ENCODE measurements at regions not wholly inside any gene's neighbourhood (a gene's known extent, or its start where the extent isn't known, plus 50 kb on each side); places are given as distances from the start of the nearest gene placed in this dataset.

DNA sequence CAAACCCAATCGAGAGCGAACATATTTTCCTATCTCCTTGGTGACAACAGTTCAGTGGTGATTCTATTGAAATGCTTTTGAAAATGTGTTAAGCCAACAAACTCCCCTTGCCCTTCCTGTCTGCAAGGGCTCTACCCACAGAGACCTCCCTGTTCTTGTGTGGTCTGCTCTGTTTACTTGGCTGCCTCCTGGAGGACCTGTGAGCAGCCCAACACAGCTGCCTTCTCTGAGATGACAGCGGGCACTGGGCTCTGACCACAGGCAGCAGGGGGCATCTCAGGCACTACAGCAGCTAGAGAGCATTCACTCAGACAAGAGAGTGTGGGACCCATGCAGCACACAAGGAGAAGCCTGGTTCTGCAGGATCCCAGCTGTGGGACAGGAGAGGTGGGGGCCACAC lies 416.4 kb downstream of the TCERG1L start:
- DNase-seq, result no peak

DNA sequence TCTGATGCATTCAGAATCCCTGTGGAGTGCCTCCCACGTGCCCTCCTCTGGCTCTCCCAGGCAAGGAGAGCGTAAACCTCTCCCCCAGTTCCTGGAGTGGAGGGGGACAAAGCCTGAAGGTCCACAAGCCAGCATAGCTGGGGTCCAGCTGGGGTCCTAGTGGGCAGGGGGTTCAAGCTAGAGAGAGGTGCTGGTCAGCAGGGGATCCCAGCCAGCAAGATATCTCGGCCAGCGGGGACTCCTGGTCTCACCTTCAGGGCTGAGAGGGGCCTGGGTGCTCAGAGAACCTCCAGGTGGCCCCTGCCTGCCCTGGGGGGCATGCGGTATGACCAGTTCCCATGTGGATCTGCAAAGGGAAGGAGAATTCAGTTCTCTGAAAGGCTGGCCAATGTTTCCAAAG lies 413.7 kb downstream of the TCERG1L start:
- DNase-seq, result no peak

DNA sequence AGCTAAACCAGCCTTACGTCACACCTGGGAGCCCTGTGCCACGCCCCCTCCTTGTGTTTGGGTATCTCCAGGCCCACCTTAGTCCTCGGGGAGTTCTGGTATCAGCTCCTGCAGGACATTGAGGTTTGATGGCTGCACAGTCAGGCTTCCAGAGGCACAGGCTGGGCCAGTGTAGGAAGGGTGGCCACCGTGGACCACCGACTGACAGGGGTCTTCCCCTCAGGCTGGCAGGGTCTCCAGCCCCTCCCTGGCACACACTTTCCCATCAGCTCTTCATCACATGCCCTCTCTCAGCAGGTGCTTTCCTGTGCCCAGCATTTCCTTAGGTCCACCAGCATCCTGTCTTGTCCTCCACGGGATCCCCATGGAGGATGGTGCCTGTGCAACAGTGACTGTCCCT lies 413.1 kb downstream of the TCERG1L start:
- DNase-seq, result no peak

DNA sequence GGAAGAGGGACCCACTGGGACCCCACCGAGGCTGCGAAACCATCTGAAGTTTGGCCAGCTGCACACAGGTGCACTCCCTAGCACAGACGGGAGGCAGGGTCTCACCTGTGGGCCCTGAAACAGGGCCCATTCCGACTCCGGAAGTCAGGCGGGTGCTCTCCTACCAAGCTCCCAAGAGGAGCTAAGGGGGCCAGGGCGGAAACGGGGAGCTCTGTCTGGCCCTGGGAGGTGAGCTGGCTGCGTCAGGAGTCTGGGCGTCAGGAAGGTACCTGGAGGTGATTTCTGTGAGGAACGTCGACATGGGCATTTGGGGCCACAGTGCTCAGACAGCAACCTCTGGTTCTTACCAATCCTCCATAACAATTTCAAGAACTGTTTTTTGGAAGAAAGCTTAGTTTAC lies 411.7 kb downstream of the TCERG1L start:
- no peak for DNase-seq

DNA sequence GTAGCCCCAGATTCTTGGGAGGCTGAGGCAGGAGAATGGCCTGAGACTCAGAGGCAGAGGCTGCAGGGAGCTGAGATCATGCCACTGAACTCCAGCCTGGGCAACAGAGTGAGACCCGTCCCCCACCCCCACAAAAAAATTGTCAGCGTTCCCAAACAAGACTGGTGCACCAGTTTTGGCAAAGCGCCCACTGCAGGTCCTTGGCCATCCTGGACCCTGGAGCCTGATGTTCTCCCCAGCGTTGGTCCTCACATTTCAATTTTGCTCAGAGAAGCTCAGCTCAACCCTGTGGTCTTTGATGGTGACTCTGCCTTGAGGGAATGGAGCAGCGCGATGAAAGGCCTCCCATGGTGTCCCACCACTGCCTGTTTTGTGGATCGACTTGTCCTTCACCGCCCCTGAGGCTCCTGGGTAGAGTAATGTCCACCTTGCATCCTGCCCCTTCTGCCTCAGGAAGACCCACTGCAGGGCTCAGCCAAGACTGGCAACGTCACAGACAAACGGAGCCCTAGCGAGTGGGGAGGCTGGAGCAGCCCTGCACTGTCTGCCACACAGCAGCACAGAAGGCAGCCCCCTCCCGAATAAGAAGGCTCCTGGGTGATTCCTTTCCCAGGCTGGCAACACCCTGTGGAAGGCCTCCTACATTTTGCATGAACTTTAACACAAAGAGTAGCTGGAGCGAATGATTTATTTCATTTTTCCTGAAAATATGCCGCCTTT lies 410.9 kb downstream of the TCERG1L start:
- no peak for DNase-seq

DNA sequence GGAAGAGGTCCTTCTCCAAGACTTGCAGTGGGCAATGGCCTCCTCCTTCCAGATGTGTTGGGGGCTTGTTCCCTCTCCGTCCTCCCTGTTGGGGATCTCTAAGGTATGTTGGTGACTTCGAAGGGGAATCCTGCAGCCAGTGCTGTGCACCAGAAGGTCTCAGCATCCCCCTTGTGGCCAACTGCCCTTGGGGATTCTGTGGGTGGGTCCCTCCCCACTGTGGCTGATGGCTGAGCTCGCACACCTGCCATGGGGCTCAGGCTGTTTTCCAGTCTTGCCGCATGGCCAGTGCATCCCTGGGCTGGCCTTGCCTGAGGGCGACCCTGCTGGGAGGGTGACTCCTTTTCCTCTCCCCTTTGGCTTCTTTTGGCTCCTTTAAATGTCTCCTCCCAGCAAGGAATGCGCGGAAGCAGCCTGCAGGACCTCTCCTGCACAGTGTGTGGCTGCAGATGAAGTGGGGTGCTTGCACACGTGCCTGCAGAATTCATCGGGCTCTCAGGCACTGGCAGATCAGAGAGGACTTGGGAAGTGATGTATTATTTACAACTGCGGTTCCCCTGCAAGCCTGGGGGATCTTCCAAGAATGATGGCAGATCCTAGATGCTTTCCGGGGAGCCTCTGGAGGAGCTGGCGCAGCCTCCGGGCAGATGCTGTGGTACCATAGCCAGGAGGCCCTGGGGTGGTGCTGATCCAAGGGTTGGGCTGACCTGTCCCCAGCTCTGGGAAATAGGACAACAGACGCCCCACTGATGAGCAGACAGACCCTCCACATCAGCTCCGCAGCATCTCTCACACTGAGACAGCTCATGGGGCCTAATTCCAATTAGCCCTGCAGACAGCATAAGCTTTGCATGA lies 410.0 kb downstream of the TCERG1L start:
- no peak for DNase-seq

DNA sequence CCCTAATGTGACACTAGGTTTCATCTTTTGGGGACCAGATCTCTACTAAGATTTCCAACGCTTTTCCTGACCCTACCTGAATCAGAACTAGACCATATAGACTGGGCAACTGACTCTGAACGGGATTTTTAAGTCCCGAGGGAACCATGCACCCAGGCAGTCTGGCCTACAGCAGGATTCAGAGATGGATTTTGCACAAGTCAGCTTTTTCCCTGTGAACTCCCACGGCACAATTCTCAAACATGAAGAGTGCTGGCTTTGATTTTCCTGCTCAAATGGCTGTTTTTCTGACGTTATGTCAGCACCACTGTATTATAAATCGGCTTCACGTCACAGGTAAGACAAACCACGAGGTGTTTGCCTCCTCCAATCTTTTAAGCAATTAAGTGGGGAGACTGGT lies 409.1 kb downstream of the TCERG1L start:
- no peak for DNase-seq

DNA sequence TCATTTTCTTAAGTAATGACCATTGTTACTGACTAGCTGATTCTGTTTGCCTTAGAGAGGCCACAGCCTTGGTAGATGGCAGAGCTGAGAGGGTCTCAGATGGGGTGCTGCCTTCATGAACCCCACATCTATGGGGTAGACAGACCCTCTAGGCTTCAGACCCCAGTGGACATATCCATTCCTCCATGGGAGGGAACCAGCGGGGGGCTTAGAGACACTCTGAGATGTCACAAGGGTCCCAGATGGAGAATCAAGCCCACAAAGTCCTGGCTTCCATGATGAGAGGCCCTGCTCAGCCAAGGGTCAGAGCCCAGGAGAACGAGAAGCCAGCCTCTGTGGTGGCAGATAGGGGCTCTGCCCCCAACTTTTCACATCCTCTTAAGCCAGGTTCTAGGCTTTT lies 408.6 kb downstream of the TCERG1L start:
- no peak for DNase-seq

DNA sequence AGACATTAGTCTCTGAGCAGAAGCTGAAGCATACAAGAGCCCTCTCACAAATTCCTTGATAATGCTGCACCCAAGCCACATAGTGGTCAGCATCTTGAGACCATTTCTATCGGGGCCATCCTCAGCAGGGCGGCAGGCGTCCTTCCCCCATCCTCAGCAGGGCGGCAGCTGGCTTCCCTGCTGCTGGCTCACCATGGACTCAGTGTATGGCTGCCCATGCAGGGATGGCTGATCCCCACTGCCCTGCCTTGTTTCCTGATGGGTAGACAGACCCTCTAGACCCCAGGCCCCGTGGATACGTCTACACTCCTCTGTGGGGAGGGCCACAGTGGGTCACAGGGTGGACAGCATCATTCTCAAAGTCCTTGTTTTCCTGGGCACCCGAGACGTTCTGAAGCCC lies 406.8 kb downstream of the TCERG1L start:
- no peak for DNase-seq

DNA sequence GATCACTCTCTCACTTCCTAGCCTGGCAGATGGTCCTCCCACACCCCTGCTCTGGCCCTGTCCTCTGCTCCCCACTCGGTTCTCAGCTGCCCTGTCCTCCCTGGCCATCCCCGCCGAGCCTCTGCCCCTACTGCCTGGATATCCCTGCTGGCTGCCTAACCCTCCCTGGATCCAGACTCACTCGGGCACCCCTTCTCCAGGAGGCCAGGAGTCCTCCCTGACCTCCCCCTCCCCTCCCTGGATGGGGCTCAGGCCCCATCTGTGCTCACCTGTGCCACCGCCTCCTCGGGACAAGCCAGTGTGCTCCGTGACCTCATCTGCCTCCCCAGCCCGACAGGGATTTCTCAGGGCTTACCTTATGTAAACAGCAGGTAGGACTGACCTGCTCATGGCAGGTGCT lies 406.1 kb downstream of the TCERG1L start:
- DNase-seq, result no peak

DNA sequence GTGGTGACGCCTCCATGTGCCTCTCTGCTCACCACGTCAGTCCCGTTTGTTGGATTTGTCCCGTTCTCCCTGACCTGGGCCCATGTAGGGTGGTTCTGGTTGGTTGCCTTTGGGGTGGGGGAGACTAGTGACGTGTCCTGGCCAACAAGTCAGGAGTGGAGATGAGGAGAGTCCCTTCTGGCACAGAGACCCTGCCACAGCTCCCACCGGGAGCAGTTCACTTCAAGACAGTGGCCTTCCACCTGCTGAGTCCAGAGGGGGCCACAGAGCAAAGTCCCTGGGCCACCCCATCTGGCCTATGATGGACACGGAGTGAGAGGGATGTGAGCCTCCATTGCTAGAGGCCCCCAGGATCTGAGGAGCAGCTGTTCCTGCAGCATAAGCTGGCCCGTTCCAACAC lies 405.6 kb downstream of the TCERG1L start:
- DNase-seq, result no peak

DNA sequence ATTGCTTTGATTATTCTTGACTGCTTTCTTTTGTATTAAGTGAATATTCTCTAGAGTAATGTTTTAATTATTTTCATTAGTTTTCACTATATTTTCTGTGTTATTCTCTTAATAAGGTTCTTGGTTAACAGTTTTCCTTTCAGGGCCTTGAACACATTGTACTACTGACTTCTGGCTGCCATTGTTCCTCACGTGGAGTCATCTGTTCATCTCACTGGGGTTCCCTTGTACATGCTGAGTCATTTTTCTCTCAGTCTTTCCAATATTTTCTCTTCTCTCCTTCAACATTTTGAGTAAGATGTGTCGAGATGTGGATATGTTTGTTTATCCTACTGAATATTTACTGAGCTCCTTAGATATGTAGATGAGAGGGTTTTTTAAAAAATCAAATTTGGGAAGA lies 400.7 kb downstream of the TCERG1L start:
- DNase-seq, result no peak

DNA sequence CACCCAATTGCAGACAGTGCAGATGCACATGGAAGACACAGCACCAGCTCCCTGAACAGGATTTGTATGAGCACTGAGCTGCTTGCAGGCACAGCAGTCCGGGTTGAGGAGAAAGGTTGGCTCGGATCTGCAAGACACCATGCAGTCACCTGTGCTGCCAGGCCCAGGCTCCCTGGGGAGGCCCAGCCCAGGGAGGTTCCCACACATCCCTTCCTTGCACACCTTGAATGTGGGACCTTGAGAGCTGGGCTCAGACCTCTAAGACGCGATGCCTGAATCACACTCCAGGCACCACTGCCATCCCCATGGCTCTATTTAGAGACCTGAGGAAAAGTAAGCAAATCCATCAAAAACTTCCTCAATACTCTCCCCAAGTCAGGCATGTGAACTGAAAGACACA lies 397.7 kb downstream of the TCERG1L start:
- DNase-seq, result no peak

DNA sequence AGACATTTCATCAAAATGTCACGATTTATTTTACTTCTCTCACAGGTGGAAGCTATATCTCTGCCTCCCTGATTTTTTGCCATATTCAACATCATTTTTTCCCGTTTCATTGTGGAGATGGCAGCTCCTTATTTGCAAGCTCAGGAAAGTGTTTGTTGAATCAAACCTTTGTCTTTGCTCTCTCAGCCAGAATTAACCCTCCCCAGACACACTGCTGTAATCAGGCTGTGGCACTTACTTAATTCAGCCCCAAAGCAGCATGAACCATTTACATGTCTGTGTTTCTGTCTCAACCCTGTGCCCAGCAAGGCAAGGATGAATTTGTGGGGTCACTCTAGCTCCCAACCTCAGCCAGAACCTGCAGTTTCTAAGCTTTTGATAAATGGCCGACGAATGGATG lies 397.2 kb downstream of the TCERG1L start:
- no peak for DNase-seq

DNA sequence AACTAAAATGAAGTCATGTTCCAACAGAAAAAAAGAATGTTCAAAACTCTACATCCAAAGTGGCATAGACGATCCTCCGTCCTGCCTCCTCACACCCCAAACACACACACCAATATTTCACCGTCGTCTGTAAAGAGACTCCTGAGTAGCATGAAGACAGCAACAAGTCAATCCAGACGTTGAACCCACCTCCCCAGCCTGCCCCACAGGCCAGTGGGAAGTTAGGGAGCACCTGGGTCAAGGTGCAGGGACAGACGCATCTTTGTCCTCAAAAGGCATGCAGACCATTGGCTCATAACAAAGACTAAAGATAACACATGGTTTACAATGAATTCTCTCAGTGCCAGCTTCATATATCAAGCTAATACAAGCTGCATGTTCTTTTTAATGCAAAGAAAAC lies 396.5 kb downstream of the TCERG1L start:
- DNase-seq, result no peak

DNA sequence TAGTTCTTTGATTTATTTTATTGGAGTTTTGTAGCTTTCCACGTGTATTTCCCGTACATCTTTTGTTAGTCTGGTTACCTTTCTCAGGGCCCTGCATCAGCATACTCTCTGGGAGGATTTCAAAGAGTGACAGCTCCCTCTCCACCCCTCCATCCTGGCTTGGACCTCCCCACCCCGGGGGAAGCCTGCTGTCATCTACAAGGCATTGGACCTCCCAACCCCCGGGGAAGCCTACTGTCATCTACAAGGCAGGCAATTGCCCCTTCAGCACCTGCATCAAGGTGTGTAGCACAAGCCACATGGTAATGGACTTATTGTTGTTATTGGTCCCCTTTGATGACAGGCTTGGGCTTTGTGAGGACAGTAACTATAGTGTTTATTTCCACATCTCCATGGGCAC lies 390.1 kb downstream of the TCERG1L start:
- DNase-seq, result no peak

DNA sequence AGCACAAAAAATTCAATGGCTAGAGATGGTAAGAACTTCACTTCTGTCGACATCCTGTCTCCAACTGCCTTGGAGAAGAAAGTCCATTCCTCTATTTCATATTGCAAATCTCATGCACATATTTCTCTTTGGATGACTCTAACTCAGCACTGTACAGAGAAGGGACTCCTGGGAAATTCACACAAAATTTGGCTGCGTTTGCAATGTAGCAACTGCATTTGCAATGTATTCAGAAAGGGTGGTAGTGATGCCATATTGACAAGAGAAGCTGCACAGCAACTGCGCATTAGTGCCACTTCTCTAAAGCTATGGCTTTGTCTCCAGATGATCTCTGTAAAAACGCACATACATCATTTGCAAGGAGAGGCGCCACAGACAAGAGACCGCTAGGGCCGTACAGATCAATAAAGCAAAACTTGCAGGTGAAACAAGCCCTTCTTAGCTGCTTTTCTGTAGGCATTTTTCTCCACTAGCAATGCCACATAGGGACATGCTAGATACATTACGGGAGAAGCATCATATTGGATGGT lies 389.5 kb downstream of the TCERG1L start:
- no peak for DNase-seq

DNA sequence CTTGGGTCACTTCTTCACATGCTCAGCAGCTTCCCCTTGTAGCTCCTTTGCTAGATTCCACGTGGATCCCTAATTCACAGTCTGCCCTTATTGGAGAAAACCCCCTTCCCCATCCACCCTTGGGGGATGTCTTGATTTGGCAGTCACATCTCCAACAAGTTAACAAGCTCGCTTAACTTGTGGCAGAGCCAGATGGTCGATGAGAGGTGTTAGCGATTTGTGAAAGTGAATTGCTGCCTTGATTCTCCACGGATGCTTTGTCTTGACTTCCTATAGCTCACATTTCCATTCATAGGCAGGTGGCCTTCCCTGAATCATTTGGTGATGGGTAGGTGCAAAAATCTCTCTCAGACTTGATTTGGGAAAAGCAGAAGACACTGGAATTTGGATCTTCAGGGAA lies 387.9 kb downstream of the TCERG1L start:
- no peak for DNase-seq

DNA sequence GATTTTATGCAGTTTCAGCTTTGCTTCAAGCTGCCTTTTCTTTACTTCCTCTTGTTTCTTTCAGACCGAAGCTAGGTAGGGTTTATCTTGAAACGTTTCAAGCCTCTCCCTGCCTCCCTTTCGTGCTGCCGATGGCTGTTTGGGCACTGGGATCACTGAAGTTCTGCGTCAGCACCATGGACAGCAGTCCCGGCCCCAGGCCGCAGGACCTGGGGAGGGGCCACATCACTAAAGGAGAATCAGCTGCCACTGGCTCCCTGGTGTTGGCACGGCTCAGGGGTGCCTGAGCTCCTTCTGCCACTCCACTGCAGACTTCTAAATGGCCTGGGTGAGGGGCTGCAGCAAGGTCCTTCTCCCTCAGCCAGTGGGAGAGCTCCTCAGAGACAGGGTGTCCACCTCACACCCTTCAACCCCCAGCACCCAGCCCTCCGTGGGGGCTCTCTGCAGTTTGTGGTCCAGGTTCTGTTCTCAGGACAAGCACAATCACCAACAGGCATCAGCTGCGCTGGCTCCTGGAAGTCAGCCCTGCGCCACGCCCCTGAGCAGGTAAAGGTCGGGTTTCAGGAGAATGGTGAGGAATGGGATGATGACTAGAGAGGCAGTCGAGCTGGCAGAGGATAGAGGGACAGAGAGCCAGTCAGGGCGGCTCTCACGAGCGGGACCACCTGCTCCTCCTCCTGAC lies 387.2 kb downstream of the TCERG1L start:
- DNase-seq, result no peak

DNA sequence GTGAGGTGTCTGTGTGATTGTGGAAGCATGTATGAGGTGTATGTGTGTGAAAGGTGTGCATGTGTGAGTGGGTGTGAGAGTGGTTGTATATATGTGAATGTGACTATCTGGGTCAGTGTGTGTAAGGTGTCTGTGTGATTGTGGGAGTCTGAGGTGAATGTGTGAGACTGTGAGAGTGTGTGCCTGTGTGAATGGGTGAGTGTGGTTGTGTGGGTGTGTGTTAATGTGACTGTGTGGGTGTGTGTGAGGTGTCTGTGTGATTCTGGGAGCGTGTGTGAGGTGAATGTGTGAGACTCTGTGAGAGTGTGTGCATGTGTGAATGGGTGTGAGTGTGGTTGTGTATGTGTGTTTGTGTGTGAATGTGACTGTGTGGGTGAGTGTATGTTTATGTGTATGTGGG lies 385.1 kb downstream of the TCERG1L start:
- no peak for DNase-seq

DNA sequence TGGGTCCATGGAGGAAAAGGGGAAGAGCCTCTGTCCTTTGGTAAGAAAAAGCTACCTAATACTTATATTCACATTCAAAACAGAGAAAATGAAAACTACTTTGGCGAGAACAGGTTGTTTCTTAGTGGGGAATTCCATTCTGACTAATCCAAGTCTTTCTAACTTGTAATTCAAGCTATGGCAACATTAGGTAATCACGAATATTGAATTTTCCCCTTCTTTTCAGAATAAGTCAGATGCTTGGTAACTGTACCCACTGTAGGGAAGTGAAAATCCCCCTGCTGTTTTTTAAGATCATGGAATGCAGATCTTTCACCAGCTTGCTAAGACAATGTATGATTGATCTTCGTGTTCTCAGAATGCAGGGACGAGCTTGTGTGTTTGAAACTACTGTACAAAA lies 384.4 kb downstream of the TCERG1L start:
- DNase-seq, result no peak

DNA sequence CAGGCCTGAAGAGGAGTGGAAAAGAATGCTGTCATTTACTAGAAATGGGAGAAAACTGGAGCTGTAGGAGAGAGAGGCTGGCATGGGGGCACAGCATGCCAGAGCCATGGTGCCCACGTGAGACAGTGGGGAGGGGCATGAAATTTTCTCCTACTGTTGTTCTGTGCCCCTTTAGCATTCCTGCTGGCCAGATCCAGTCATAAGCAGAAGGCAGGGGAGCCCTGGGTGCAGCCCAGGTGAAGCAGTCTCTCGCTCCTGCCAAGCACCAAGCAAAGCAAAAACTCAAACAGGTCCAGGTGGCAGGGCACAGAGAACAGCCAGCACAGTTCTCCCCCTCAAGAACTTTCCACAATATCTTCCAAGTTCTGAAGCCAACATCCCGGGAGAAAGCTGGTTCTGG lies 383.2 kb downstream of the TCERG1L start:
- DNase-seq, result no peak

DNA sequence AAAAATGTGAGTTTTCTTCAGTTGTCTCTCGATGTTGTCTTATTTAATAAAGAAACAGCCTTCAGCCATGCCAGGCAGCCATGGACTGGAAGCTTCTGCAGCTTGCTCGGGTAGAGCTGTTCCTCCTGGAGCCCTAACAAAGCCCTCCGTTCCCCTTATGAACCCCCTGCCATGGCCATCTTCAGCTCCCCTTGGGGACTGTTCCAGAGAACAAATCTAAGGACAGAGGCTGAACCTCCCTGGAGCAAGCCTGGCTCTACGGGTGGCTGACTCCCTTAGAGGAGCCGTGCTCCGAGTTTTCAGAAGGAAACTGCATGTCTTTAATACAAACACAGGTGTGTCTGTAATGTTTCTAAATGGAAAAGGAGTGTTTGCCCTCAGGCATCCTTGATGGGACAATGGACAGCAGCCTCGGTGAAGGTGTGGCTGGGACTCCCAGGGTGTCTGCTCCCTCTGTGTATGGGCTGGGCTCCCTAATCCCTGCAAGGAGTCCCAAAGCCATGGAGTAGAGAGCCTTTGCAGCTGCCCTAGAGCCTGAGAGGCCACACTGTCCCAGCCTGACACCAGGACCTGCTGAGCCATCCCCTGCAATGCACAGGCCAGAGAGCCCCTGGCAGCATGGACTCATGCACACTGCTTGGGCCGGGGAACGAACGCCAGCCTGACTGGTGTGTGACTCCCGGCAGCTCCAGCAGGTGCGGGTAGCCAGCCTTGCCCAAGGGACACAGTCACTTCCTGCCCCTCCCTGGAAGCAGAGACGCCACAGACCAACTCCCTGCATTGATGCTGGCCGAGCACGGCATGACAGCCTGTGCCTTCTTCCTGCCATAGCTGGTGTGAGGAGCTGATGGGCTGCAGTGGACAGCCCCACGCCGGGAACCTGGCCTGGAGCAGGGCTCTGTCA lies 381.8 kb downstream of the TCERG1L start:
- DNase-seq, result no peak

Measured in NCI-H1092 (cell line).